ENCODE measurements at regions not wholly inside any gene's neighbourhood (a gene's known extent, or its start where the extent isn't known, plus 50 kb on each side); places are given as distances from the start of the nearest gene placed in this dataset.
A peak's percentile ranks its signal among the peaks of the same experiment; 100 is the strongest.

GRCh38 chr22:49051491-49052022, 776.1 kb downstream of the BRD1 start:
- DNase-seq = no peak

- DNase-seq = no peak
Observed at GRCh38 chr22:49049691-49050090, 778.0 kb downstream of the BRD1 start.

GRCh38 chr22:49048591-49048990, 779.1 kb downstream of the BRD1 start:
- no peak for DNase-seq

- DNase-seq = no peak
Observed at GRCh38 chr22:49047447-49047846, 780.2 kb downstream of the BRD1 start.

- peak in 1 of 2 donors; percentile 13 for DNase-seq
Observed at GRCh38 chr22:49046546-49047361, 780.9 kb downstream of the BRD1 start.

GRCh38 chr22:49046000-49046545, 781.6 kb downstream of the BRD1 start:
- DNase-seq = no peak

- no peak for DNase-seq
Observed at GRCh38 chr22:49045276-49045675, 782.4 kb downstream of the BRD1 start.

GRCh38 chr22:49044776-49045175, 782.9 kb downstream of the BRD1 start:
- DNase-seq = no peak

- no peak for DNase-seq
Observed at GRCh38 chr22:49044091-49044490, 783.6 kb downstream of the BRD1 start.

- no peak for DNase-seq
Observed at GRCh38 chr22:49042877-49043859, 784.5 kb downstream of the BRD1 start.

- no peak for DNase-seq
Observed at GRCh38 chr22:49042066-49042465, 785.6 kb downstream of the BRD1 start.

GRCh38 chr22:49040754-49041467, 786.8 kb downstream of the BRD1 start:
- DNase-seq = no peak

GRCh38 chr22:49040111-49040510, 787.6 kb downstream of the BRD1 start:
- DNase-seq = no peak

GRCh38 chr22:49039625-49040024, 788.0 kb downstream of the BRD1 start:
- DNase-seq = no peak

- no peak for DNase-seq
Observed at GRCh38 chr22:49037701-49038245, 789.9 kb downstream of the BRD1 start.

- DNase-seq = no peak
Observed at GRCh38 chr22:49036513-49036912, 791.2 kb downstream of the BRD1 start.

- no peak for DNase-seq
Observed at GRCh38 chr22:49035818-49036457, 791.7 kb downstream of the BRD1 start.

- DNase-seq = no peak
Observed at GRCh38 chr22:49034836-49035817, 792.5 kb downstream of the BRD1 start.

GRCh38 chr22:49033616-49034015, 794.1 kb downstream of the BRD1 start:
- DNase-seq = no peak

GRCh38 chr22:49032821-49033220, 794.9 kb downstream of the BRD1 start:
- DNase-seq = no peak
